ENCODE measurements at regions not wholly inside any gene's neighbourhood (a gene's known extent, or its start where the extent isn't known, plus 50 kb on each side); places are given as distances from the start of the nearest gene placed in this dataset.

DNA sequence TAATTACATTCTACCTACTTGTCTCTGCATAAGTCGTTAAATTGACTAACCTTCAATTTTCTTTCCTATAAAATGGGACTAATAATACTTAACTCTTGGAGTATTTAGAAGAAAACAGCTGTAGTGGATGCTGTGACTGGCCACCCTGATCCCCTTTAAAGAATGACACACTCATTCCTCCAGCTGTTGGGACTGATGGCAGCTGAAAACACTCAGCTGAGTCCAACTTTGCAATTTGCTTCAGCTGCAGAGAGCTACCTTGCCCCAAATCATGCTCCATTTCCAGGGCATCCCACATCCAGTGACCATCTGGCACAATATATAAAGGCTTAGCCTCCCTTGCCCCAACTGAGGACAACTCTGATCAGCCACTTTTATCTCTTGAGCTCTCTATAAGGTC, 89.1 kb downstream of the MID1IP1 start:
- DNase-seq = no peak

DNA sequence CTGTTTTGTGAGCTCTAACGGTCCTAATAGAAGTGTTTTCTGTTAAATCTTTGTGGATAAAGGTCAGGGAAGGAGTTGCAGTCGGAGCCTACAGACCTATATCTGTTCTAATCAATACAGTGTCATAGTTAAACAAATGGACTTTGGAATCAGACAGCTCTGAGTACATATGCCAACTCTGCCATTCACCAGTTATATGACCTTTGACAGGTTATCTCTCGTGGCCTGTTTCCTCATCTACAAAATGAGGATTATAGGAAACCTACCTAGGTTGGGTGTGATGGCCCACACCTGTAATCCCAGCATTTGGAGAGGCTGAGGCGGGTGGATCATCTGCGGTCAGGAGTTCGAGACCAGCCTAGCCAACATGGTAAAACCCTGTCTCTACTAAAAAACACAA, 89.7 kb downstream of the MID1IP1 start:
- DNase-seq = no peak

DNA sequence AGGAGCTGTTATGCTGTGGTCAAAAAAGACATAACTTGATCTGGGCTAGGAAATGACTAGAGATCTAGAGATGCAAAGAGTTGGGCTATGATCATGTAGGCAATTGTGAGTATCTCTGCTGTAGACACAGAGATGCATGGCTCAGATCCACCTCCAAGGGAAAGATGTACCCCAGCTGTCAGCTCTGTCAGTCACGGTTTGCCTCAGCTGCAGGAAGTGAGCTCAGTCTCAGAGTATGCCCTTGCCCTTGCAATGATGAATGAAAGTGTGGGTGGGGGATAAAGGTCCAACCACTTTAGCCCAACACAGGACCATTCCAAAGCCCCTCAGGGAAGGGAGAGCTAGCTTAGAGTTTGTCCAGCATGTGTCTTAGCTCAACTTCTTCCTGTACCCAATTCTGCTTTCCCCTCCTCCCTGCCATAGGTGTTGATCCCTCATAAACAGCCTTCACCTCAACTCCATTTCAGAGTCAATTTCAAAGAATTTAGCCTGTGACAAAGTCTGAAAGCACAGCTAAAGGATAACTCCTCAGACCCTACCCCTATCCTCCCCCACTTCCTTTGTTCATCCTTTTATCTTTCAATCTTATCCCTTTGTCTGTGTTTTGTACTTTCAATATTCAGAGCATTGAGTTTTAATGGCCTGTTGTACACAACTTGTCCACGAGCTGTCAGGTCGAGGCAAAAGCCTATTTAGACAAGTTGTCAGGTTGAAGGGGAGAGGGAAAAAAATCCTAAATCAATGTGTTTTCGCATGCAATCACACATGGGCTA, 90.6 kb downstream of the MID1IP1 start:
- no peak for DNase-seq

DNA sequence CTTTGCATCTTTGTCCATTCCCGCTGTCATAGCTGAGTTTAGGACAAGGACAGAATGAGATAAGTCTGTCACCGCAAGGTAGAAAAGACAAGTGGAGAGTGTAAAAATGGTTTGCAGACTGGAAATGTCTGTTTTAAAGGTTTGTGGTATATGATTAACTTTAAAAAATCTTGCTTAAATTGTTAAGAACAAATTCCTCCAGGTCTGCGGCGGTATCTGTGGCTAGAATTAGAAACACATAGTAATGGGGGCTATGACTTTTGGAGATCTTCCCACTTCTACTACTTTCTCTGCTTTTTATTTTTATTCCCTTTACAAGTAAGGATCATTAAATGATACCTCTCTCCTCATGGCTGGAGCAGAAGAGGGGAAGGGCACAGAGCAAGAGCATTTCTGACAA, 92.2 kb downstream of the MID1IP1 start:
- no peak for DNase-seq

DNA sequence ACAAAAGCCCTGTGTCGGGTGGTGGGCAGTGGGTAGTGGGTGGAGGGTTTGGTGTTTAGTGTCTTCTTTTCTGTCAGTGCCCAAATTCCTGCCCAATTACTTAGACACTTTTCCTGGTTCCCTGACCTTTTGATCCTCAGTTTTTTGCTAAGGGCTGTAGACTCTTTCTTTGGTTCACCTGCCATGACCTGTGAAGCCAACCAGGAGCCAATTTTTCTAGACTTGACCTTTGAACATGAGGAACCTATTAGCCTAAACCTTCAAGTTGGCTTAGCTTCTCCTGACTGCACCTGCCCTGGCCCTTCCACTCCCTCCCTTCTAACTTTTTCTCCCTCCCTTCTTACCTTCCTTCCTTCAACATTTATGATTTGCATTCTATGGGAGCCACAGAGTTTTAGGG, 94.5 kb downstream of the MID1IP1 start:
- no peak for DNase-seq

DNA sequence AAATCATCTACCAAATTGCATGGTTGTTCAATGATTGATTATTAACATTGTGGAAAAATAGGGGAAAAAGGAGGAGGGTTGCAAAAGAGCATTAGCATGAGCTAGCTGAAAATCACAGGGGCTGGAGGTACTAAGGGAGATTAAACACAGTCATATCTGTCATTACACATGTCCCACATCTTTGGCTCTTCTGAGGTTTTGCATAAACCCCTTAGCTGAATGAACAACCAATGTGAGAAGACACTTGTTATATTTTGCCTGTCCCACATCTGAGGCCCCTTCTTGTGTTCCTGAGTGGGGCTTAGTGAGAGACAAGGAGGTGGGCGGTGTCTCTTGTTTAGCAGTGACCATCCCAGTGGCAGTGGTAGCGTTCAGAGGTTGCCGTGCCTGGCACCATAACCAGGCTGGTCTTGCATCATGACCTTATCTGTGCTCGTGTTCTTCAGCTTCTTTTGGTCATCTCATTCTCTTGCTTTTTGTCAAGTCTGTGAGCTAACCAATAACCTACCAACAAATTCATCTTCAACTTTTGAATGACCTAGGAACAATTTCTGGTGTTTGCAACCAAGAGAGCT, 95.6 kb downstream of the MID1IP1 start:
- no peak for DNase-seq

DNA sequence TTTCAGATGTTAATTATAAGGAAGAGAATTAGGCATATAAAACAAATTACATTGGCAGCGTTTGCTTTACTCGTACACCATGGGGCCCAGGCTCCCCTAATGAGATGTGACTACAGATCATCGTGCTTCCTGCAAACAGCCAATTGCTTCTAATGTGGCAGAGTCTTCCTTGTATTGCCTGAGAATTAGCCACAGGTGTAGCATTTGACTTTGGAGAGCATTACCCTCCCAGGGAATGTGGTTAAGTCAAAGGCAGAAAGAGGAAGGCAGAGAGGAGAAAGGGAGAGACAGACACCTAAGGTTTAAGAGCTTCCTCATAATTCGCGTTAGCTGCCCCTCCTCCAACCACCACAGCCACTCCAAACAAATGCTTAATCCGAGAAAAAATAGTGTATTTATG, 97.0 kb downstream of the MID1IP1 start:
- peak; percentile 5 for DNase-seq

DNA sequence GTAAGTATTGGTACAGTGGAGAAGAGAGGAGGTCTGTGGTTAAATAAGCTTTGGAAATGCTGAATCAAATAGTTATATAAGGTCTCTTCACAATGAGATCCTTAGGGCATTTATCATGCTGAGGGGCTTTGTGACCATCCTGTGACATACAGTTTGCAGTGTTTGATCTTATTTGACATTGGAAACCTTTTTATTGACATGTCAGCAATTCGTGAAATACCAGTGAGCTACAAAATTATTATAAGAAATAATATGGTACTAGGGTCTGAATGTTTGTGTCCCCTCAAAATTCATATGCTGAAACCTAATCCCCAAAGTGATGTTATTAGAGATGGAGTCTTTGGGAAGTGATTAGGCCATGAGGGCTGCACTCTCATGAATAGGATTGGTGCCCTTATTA, 98.4 kb downstream of the MID1IP1 start:
- no peak for DNase-seq

DNA sequence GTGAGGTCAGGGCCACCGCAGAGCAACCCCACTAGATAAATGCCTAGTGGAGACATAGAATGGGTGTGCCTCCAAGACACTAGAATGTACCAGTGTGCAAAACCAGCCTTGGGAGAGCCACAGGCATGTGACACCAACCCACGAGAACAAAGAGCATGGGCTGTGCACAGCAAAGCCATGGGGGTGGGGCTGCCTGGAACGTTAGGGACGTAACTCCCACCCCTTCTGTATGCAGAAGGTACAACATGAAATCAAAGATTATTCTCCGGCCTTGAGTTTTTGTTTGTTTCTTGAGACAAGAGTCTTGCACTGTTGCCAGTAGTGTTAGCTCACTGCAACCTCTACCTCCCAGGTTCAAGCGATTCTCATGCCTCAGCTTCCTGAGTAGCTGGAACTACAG, 99.5 kb downstream of the MID1IP1 start:
- no peak for DNase-seq

DNA sequence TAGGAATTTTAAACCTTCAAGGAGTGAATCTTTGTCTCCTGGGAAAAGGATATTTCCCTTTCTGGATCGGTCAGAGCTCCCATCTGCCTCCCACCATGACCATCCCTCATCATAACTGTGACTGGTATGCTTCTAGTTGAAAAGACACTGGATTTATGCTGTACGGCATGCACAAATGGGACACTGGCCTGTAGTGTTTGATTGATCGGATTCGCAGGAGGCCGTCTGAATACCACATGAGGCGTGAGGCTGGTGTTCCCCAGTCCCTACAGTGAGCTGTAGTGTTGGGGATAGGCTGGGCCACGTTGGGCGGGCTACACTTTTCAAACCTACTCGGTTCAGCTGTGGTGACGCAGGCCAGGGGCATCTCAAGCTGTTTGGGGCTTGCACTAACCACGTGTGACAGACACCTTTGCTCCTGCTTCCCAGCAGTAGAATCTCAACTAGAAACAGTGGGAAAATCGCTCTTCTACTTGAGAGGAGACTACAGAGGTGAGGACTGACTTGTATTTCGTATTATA, 101.8 kb downstream of the MID1IP1 start:
- DNase-seq = no peak

DNA sequence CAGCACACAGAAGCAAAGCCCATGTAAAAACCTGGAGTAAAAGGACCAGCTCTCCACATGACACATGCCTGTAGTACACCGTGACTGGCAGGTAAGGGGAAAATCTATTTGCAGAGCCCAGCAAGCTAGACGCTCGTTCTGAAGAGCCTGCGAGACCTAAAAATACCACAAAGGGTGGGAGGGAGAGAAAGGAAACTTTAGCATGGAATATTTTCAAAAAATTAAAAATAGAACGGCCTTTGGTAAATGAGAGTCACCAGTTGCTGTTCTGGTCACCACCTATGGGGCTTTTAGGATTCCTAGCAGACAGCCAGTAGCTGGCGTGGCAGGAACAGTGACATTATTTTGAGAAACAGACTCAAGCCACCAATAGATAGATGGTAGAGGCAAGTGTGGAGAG, 115.5 kb downstream of the MID1IP1 start:
- no peak for DNase-seq

DNA sequence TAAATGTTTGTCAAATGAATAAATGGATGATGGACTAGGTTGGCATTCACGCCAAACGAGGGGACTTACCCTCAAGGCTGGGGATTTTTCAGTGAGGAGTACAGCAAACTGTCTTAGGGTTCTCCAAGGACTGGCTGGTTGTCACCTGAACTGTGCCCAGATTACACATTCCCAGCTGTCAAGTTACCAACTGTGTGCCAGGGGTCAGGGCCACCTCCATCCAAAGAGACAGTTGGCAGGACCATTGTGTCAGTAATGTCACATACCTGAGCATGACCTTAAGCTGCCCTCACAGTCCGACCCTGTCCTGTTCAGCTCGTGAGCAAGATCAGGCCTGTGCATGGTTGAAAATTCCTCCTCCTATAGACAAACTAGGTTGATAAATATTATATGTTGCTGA, 116.7 kb downstream of the MID1IP1 start:
- DNase-seq = no peak

DNA sequence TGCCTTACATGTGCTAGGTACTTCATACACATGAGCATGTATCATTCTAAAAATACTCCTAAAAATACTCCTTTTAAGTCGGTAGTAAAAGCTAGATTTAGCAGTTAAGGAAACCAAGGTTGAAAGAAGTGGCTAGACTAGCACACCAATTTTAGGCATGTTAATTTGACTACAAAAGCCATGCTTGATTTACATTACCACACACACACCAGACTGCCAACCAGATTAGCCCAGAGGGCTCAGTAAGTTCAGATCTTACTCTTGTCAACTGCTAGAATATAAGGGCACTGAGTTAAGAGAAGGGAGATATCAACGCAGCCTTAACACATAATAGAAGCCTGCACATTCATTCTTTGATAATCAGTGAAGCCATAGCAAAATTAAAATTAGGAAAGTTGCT, 117.9 kb downstream of the MID1IP1 start:
- DNase-seq = no peak

DNA sequence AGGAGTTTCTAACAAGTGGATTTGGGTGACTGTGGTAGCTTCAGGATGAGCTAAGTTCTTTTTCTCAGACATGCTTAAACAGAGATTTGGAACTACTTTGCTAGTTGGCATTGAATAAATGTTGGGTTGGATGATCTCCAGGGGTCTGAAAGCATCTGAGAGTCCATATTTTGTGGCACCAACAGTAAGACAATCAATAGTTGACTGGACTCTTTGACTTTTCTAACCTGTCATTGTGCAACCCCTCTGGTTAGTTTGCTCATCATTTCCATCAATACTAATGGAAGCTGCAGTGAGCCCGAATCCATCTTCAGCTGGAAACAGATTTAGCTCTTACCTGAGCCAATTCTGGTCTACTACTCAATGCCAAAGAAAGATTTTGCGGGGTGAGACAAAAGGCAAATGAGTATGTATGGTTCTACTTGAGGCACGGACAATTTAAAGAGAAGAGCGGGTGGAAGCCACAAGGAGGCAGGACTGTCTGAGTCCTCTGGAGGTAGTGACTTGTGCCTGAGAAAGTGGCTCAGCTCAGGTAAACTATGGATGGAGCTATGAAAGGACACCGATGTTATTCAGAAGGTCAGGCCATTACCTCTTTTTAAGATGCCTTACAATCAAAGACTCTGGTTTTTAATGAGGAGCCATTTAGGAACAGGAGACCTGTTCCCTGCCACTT, 118.7 kb downstream of the MID1IP1 start:
- no peak for DNase-seq

DNA sequence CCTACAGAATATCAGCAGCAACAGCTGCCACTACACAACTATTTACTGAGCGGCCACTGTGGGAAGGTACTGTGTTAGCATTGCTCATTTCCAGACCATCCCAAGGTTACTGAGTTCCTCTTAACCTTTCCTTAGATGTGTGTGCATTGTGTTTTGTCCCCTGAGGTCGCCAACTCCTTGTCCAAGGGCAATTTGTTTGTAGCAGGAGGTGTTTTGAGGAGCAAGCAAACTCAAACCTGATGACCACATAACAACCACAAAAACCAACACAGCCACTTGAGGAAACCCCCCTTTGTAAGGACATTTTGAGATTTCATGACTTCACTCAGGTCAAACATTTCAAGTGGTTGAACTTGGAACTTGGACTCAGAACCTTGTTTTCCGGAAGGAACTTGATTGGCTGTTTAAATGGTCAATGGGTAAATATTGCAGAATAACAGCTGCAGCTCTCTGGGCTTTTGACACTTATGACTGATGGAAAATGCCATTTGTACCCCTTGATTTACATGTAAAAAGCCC, 122.3 kb downstream of the MID1IP1 start:
- DNase-seq = no peak

DNA sequence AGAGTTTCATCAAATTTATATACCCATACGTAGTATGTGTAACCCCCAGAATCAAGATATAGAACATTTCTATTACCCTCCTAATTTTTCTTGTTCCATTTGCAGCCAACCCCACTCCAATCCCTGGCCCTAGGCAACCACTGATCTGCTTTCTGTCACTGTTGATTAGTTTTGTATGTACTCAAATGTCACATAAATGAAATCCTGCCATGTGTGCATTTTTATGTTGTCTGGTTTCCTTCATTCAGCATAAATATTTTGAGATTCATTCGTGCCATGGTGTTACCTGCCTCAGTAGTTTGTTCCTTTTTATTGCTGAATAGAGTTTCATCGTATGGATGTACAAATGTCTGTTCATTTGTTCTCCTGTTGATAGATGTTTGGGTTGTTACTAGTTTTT, 126.3 kb downstream of the MID1IP1 start:
- no peak for DNase-seq

DNA sequence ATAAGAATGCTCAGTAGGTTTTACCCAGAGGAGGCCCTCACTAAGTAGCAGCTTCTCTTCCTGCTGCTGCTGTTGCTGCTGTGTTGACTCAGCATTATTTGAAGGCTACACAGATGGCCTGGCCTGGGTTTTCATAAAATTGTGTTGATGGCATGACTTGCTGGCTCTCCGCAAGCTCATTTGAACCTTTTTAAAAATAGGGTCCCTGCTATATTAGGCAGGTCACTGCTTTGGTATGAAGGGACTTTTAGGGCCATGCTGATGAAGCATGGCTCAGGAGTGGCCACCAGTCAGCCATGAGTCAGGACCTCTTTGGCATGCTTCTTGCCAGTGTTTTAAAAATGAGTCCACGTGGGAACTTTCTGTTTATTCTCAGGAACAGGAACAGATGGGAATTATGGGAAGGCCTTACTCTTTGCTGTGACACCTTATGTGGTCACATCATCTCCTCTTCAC, 128.7 kb downstream of the MID1IP1 start:
- peak; percentile 29 for DNase-seq

DNA sequence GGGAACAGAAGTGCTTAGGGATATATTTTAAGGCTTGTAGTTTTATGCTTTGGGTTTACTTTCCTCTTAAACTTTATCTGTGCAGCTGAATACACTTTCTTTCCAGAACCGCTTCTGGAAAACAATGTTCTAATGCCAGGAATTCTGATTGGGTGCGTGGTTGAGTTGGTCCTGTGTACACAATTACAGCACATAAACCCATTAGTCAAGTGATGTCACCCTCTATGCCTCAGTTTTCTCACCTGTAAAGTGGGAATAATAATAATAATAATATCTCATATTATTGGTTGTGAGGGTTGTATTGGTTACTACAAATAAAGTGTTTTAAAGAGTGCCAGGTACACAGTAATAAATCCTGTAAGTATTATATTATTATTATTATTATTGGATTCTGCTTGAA, 129.2 kb downstream of the MID1IP1 start:
- no peak for DNase-seq

DNA sequence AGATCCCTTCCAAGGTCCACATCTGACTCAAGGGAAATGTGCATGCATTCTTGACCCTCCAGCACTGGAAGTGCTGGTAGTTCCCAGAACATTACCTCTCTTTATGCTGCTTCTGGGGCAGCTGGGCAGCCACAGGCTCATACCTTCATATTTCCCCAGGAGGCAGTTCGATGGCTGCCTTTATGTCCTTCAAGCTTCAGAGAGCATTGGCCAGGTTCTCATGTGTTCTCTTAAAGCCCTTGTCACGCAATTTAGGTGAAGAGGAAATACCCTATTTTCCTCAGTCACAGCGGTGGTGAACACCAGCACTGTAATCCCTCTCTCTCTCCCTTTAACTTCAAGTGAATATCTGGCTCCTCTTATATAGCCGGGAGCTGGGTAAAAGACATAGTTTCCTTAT, 134.3 kb downstream of the MID1IP1 start:
- DNase-seq = no peak

DNA sequence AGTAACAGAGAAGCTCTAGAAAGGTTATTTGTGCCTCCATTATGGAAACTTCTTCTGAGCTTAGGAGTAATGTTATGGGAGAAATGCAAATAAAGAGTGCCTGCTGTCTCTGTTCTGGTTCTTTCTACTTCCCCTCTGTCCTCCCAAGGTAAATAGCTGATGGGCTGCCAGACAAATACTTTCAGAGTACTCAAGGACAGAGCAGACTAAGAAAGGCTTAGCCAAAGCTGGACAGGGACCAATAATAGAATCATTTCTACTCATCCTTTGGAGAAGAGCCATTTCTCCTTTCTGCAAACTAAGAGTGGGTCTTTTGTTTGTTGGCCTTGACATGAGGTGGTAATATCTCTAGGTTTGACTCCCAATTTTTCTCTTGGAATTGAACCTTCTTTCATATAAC, 136.1 kb downstream of the MID1IP1 start:
- DNase-seq = no peak

DNA sequence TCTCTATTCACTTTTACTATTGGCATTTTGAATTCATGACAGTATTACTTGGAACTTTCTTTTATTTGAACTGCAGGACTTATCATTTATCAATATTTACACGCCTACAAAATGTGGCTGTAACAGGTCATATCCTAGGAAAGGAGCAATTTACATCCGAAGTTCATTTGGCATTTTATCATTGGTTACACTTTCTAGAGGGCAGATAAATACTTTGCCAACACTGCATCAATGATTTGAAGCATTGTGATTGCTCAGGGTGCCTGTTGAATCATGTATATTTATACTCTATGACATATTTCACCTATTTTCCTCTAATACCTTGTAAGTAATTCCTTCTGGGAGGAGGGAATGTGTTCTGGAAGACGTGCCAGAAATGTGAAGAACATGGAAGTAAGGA, 136.7 kb downstream of the MID1IP1 start:
- no peak for DNase-seq

DNA sequence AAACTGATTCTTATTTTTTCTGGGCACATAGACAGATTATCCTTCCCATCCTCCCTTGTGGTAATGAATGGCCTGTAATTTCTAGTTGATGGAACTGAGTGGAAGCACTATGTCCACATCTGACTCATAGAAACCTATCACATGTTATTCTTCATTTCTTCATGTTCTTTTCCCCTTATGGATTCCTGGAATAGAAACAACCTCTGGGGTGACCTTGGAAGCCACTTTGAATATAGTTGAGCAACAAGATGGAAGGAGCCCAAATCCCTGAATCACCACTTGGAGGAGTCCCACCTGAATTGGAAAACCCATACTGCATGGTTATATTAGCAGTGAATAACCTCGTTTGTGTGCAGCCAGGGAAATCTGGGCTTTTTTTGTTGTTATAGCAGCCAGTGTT, 137.8 kb downstream of the MID1IP1 start:
- no peak for DNase-seq

DNA sequence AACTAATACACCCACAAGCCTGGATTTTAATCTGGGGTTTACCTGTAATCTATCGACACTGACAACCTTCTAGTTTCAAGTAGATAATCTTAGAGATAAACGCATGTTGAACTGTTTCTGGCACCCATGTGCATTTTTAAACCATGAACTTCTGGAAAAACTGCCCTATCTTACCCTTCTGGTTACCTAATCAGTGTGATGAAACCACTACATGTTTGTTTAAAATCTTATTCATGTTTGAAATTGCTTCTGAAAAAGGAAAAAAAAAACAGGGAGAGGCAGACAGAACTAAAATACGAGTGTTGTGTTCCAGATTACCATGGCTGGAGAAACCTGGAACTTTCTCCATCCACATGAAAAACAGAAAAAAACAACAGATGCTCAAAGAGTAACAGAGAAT, 139.3 kb downstream of the MID1IP1 start:
- DNase-seq = no peak

DNA sequence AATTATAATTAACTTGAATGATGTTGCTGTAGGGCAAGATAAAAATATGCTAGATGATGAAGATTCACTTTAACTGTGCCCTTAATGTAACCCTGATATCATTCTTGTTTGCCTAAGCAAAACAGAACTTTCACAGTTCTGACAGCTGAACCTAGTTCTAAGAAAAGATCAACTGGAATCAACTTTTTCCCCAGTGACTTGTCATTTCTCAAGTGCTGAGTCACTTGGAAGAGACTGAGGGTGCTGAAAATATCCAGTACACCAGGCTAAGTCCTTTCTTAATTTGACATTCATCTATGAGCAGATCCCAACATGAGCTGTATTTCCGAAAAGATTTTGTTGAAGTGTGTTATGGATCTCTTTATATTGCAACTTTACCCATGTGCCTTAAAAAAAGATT, 140.4 kb downstream of the MID1IP1 start:
- DNase-seq = peak; percentile 3
